ENCODE measurements at regions not wholly inside any gene's neighbourhood (a gene's known extent, or its start where the extent isn't known, plus 50 kb on each side); places are given as distances from the start of the nearest gene placed in this dataset.

DNA sequence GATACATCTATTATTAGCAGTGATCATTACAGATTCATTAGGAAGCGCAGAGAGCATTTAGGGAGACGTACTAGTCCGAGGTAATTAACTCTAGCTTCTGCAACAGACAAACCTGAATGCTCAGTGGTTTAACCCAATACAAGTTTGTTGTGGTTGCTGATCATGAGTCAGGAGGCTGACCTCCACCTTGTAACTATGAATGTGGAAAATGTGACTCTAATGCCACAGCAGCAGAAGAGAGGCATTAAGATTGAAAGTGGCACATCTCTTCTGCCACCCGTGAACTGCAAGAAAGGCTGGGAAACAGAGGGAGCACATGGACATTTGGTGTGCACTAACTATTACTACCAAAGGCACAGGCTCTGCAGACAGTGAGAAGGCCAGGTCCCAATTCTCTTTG lies 71.2 kb upstream of the C3orf80 start:
- H3K4me3 Mint-ChIP-seq, result no peak overlapping the region
- no peaks in the 10 kb centered on the region for H3K9me3 ChIP-seq (replicated peaks in 1 of 2; ENCODE audit: control insufficient read depth in 1 of 2, insufficient read depth in 1 of 2, low read length in 2 of 2)
- no peaks in the 10 kb centered on the region for H3K4me1 ChIP-seq (ENCODE audit: control insufficient read depth in 1 of 2, insufficient read depth in 2 of 2, low read length in 2 of 2)
- no peak overlapping the region for H3K4me2 ChIP-seq (replicated peaks; ENCODE audit: extremely low read depth, low read length, poor library complexity, severe bottlenecking)
- H3K9ac ChIP-seq (ENCODE audit: insufficient read depth, low read length, poor library complexity, severe bottlenecking), result no peak overlapping the region
- no CpG with 5 or more reads among the region's 4 CpGs for WGBS (ENCODE audit: insufficient coverage)
- peaks cover 0 to 2% (median 0%) of the 10 kb centered on the region in 3 donors for H3K27me3 Mint-ChIP-seq (ENCODE audit: low read depth in 3 of 3)
- H3K27ac Mint-ChIP-seq, result no peak overlapping the region
- no peaks in the 10 kb centered on the region for H3K36me3 ChIP-seq (replicated peaks in 1 of 2; ENCODE audit: control insufficient read depth in 1 of 2, insufficient read depth in 2 of 2, low read length in 2 of 2)
- no peaks in the 10 kb centered on the region for H3K36me3 Mint-ChIP-seq
- no peaks in the 10 kb centered on the region for H3K27me3 ChIP-seq (ENCODE audit: control insufficient read depth in 2 of 2, insufficient read depth in 2 of 2, low read length in 2 of 2)
- H2AFZ ChIP-seq (ENCODE audit: insufficient read depth, low read depth, low read length, poor library complexity, severe bottlenecking), result no peak overlapping the region
- no peaks in the 10 kb centered on the region for H3K9me3 Mint-ChIP-seq
- H4K20me1 ChIP-seq (ENCODE audit: insufficient read depth, low read length), result no peaks in the 10 kb centered on the region
- no peak for DNase-seq
- intact Hi-C loops (cut with micrococcal nuclease), result loop anchor here in 1 of 2 donors (10.0 kb wide), 1 partner anchor 49 kb away; no protein-coding TSS in a partner anchor
- H3K4me3 ChIP-seq (replicated peaks in 1 of 3; ENCODE audit: low read depth in 2 of 3, low read length in 3 of 3), result no peak overlapping the region
- TF ChIP-seq, protein P1, sequence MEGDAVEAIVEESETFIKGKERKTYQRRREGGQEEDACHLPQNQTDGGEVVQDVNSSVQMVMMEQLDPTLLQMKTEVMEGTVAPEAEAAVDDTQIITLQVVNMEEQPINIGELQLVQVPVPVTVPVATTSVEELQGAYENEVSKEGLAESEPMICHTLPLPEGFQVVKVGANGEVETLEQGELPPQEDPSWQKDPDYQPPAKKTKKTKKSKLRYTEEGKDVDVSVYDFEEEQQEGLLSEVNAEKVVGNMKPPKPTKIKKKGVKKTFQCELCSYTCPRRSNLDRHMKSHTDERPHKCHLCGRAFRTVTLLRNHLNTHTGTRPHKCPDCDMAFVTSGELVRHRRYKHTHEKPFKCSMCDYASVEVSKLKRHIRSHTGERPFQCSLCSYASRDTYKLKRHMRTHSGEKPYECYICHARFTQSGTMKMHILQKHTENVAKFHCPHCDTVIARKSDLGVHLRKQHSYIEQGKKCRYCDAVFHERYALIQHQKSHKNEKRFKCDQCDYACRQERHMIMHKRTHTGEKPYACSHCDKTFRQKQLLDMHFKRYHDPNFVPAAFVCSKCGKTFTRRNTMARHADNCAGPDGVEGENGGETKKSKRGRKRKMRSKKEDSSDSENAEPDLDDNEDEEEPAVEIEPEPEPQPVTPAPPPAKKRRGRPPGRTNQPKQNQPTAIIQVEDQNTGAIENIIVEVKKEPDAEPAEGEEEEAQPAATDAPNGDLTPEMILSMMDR (IDR thresholded peaks at IDR 0.05), result no peak
- H3K79me2 ChIP-seq (ENCODE audit: insufficient read depth, low read length), result no peaks in the 10 kb centered on the region
- H3K27ac ChIP-seq (ENCODE audit: low read depth in 1 of 2, low read length in 2 of 2), result no peak overlapping the region
- no peaks in the 10 kb centered on the region for H3K4me1 Mint-ChIP-seq

DNA sequence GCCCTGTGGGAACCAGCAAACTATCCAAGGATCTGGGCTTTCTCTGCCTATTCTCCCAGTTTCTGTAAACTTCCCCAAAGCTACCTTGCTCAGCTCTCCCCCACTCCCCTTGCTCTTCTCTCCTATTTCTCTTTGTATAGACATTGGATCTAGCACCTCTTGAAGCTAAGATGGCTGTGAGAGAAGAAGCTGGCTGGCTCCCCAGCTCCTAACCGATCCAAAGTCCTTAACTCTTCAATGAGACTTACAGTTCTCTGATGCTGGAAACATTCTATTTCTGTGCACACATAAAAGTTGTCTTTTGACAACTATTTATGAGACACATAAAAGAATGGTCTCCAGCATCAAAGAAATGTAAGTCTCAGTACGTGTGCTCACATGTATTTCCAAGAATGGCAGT lies 70.6 kb upstream of the C3orf80 start:
- Histone ChIP-seq H3K27ac (ENCODE audit: low read depth in 1 of 2, low read length in 2 of 2) (no peak overlapping the region), H3K79me2 (ENCODE audit: insufficient read depth, low read length) (no peaks in the 10 kb centered on the region), H3K4me1 (ENCODE audit: control insufficient read depth in 1 of 2, insufficient read depth in 2 of 2, low read length in 2 of 2) (no peaks in the 10 kb centered on the region), H3K27me3 (ENCODE audit: control insufficient read depth in 2 of 2, insufficient read depth in 2 of 2, low read length in 2 of 2) (no peaks in the 10 kb centered on the region), H3K4me3 (replicated peaks in 1 of 3; ENCODE audit: low read depth in 2 of 3, low read length in 3 of 3) (no peak overlapping the region), H4K20me1 (ENCODE audit: insufficient read depth, low read length) (no peaks in the 10 kb centered on the region), H3K36me3 (replicated peaks in 1 of 2; ENCODE audit: control insufficient read depth in 1 of 2, insufficient read depth in 2 of 2, low read length in 2 of 2) (no peaks in the 10 kb centered on the region), H3K9me3 (replicated peaks in 1 of 2; ENCODE audit: control insufficient read depth in 1 of 2, insufficient read depth in 1 of 2, low read length in 2 of 2) (no peaks in the 10 kb centered on the region), H3K4me2 (replicated peaks; ENCODE audit: extremely low read depth, low read length, poor library complexity, severe bottlenecking) (no peak overlapping the region), H2AFZ (ENCODE audit: insufficient read depth, low read depth, low read length, poor library complexity, severe bottlenecking) (no peak overlapping the region), H3K9ac (ENCODE audit: insufficient read depth, low read length, poor library complexity, severe bottlenecking) (no peak overlapping the region)
- WGBS (ENCODE audit: insufficient coverage), result no CpG with 5 or more reads among the region's 2 CpGs
- H3K4me1 Mint-ChIP-seq, result no peaks in the 10 kb centered on the region
- TF ChIP-seq, protein P1 (IDR thresholded peaks at IDR 0.05), result no peak
- no peak overlapping the region for H3K27ac Mint-ChIP-seq
- H3K4me3 Mint-ChIP-seq, result no peak overlapping the region
- DNase-seq, result no peak
- intact Hi-C loops (cut with micrococcal nuclease), result loop anchor here in 1 of 2 donors (10.0 kb wide), 1 partner anchor 50 kb away; no protein-coding TSS in a partner anchor
- no peaks in the 10 kb centered on the region for H3K36me3 Mint-ChIP-seq
- H3K9me3 Mint-ChIP-seq, result no peaks in the 10 kb centered on the region
- H3K27me3 Mint-ChIP-seq (ENCODE audit: low read depth in 3 of 3), result peaks cover 0 to 2% (median 0%) of the 10 kb centered on the region in 3 donors
